Neutrophil (primary cell): ENCODE measurements at regions not wholly inside any gene's neighbourhood (a gene's known extent, or its start where the extent isn't known, plus 50 kb on each side); places are given as distances from the start of the nearest gene placed in this dataset.
"Not testable (repeated sequence)": the region's sequence is repeated elsewhere in the genome, so short reads cannot be mapped to it uniquely, and the experiment has no call there.

Experiments
- H3K27ac ChIP-seq: fragments of 200-600 bp; sonication (generic); 2 replicates; pipeline ENCODE4 v1.5.1; 2016; ENCODE audit warnings: mild to moderate bottlenecking, moderate library complexity
- H3K27me3 ChIP-seq: fragments of 200-600 bp; sonication (generic); 2 replicates; pipeline ENCODE4 v1.6.0; 2016; ENCODE audit warnings: mild to moderate bottlenecking
- H3K36me3 ChIP-seq: fragments of 200-600 bp; sonication (generic); 2 replicates; pipeline ENCODE4 v1.5.1; 2017
- H3K4me1 ChIP-seq, 2 experiments: fragments of 200-600 bp in 1 of 2; sonication (generic) in 1 of 2; 1 replicate in 1 of 2; 2 replicates in 1 of 2; pipeline versions ENCODE4 v1.5.1 to v1.6.1; 2013 to 2016; ENCODE audit warnings: low read depth in 1 of 2, low read length in 1 of 2, mild to moderate bottlenecking in 1 of 2, moderate library complexity in 1 of 2; ENCODE audit not compliant: control insufficient read depth in 1 of 2, insufficient read depth in 1 of 2
- H3K4me3 ChIP-seq, 2 experiments: fragments of 200-600 bp in 1 of 2; sonication (generic) in 1 of 2; 1 replicate in 1 of 2; 2 replicates in 1 of 2; pipeline ENCODE4 v1.5.1; 2013 to 2016; ENCODE audit warnings: low read depth in 1 of 2, low read length in 1 of 2, mild to moderate bottlenecking in 1 of 2, moderate library complexity in 1 of 2
- H3K9me3 ChIP-seq: fragments of 200-600 bp; sonication (generic); 2 replicates; pipeline ENCODE4 v1.5.1; 2016
- TF ChIP-seq, protein P1 (sequence below): fragments of 200-600 bp; sonication (generic); IDR thresholded peaks from 2 replicates; pipeline ENCODE4 v1.5.1; 2016; ENCODE audit warnings: antibody characterized with exemption

DNA sequence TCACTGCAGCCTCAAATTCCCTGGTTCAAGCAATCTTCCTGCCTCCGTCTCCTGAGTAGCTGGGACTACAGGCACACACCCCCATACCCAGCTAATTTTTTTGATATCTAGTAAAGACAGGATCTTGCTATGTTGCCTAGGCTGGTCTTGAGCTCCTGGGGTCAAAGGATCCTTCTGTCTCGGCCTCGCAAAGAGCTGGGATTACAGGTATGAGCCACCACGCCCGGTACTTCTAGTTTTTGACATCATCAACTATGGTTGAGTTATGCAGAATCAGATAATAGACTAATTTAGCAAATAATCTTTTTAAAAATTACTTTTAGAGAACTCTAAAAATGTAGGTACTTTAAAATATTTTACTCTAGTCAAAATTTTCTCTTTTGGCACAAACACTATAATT is 166.2 kb downstream of the SOX4 start:
- Histone ChIP-seq H3K9me3 (no peaks in the 10 kb centered on the region), H3K27me3 (no peaks in the 10 kb centered on the region), H3K36me3 (no peaks in the 10 kb centered on the region), H3K4me1 (no peaks in the 10 kb centered on the region), H3K27ac (no peak overlapping the region), H3K4me3 (no peak overlapping the region)
- TF ChIP-seq, protein P1, sequence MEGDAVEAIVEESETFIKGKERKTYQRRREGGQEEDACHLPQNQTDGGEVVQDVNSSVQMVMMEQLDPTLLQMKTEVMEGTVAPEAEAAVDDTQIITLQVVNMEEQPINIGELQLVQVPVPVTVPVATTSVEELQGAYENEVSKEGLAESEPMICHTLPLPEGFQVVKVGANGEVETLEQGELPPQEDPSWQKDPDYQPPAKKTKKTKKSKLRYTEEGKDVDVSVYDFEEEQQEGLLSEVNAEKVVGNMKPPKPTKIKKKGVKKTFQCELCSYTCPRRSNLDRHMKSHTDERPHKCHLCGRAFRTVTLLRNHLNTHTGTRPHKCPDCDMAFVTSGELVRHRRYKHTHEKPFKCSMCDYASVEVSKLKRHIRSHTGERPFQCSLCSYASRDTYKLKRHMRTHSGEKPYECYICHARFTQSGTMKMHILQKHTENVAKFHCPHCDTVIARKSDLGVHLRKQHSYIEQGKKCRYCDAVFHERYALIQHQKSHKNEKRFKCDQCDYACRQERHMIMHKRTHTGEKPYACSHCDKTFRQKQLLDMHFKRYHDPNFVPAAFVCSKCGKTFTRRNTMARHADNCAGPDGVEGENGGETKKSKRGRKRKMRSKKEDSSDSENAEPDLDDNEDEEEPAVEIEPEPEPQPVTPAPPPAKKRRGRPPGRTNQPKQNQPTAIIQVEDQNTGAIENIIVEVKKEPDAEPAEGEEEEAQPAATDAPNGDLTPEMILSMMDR: no peak

DNA sequence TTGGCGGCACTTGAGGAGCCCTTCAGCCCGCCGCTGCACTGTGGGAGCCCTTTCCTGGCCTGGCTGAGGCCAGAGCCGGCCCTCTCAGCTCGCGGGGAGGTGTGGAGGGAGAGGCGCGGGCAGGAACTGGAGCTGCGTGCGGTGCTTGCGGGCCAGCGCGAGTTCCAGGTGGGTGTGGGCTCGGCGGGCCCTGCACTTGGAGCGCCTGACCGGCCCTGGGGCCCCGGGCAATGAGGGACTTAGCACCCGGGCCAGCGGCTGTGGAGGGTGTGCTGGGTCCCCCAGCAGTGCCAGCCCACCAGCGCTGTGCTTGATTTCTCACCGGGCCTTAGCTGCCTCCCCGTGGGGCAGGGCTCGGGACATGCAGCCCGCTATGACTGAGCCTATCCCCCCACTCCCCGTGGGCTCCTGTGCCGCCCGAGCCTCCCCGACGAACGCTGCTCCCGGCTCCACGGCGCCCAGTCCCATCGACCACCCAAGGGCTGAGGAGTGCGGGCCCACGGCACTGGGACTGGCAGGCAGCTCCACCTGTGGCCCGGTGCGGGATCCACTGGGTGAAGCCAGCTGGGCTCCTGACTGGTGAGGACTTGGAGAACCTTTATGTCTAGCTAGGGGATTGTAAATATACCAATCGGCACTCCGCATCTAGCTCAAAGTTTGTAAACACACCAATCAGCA is 167.6 kb downstream of the SOX4 start:
- not testable (repeated sequence) for H3K4me3 ChIP-seq, H3K27ac ChIP-seq, H3K4me1 ChIP-seq, H3K27me3 ChIP-seq, H3K9me3 ChIP-seq, H3K36me3 ChIP-seq

DNA sequence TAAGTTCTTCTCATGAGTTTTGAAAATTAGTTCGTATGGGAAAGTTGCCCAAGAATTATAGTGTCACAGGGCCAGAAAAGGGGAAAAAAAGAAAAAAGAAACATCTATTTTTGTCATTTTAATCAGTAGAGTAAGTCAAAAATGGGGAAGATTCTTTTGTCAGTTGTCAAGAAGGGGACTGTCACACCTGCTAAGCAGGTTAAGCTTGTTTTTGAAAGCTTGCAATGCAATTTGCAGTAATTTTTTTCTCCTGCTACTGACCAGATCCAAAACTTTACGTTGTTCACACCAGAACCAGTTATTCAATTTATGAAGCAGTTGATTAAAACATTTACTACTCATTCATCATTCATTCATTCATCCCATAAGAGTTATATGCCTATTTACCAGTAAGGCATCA is 171.4 kb downstream of the SOX4 start:
- H3K9me3 ChIP-seq: no peaks in the 10 kb centered on the region
- TF ChIP-seq, protein P1: no peak
- no peak overlapping the region for H3K27ac ChIP-seq
- no peaks in the 10 kb centered on the region for H3K36me3 ChIP-seq
- H3K4me3 ChIP-seq: no peak overlapping the region
- H3K27me3 ChIP-seq: no peaks in the 10 kb centered on the region
- H3K4me1 ChIP-seq: no peaks in the 10 kb centered on the region

DNA sequence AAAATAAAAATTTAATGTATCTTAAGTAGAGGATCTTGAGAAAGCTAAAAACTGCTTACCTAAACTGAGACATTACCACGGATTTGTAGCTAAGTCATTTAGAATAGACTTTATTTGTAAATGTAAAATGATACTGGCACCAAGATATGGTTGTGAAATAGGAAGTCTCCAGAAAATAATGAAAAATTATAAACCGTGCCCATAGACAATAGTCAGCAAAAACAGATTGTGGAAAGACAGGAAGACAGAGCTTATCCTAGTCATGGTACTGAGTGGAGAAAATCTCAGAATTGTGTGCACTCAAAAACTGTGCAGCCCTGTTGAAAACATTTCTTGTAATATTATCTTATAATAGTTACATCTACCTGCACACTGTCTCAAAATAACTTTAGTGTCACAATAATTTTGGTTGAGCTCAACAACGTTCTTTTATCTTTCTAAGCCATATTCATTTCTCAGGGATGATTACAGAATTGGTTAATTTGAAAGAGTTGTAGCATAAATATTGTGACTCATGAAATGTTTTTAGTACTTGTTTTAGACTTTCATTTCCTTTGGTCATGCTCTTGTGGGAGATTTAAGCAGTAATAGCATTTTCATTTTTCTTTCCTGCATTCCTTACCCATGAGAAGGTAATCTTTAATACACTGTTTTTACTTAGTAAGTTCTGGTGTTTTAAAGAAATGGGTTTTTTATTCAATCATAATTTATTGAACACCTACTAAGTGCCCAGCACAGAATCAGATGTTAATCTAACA is 174.5 kb downstream of the SOX4 start:
- Histone ChIP-seq H3K27ac (no peak overlapping the region), H3K9me3 (no peaks in the 10 kb centered on the region)
- TF ChIP-seq, protein P1: no peak

DNA sequence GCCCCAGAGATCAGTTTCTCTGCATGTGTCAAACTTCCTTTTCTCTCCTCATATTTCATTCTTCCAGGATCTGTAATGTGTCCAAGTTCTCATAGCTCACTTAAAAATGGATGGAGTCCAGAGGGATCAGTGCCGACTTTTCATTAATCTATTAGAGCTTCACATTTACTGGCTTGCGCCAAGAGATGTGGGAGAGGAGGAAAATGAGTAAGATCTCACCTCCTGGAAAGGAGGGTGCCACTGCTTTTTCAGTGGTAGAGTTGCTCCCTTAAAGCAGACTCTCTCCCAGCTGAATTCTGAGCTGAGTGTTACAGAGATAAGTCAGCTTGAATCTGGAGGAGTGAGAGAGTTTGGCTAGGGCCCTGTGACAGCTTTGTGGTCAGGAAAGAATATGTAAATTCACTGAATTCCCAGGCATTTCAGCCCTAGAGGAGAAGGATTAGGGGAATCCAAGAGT is 175.9 kb downstream of the SOX4 start:
- Histone ChIP-seq H3K36me3 (no peaks in the 10 kb centered on the region), H3K9me3 (no peaks in the 10 kb centered on the region), H3K27me3 (no peaks in the 10 kb centered on the region), H3K4me1 (no peaks in the 10 kb centered on the region), H3K27ac (no peak overlapping the region), H3K4me3 (no peak overlapping the region)
- TF ChIP-seq, protein P1: no peak

More for the DNA sequence above, 174.5 kb downstream of the SOX4 start:
- Histone ChIP-seq H3K4me3 (no peak overlapping the region), H3K4me1 (no peaks in the 10 kb centered on the region), H3K27me3 (no peaks in the 10 kb centered on the region), H3K36me3 (no peaks in the 10 kb centered on the region)

DNA sequence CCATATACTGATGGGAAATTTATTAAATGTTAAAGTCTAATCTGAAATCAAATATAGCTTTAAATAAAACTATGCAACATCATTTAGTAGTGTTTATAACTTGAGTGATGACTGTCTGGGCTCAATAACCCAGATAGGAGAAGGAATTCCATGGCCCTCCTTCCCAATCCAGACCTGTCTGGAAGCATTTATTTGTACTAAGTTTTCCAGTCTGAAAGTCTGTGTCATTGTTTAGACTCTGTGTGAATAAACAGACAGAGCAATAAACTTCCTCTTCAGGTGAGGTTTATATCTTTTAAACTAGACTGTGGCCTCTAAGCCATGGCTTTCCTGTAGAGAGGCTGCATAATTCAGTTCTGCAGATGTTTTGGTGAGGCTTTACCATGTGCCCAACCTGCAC is 176.4 kb downstream of the SOX4 start:
- H3K4me1 ChIP-seq: no peaks in the 10 kb centered on the region
- no peak overlapping the region for H3K4me3 ChIP-seq
- no peaks in the 10 kb centered on the region for H3K9me3 ChIP-seq
- H3K36me3 ChIP-seq: no peaks in the 10 kb centered on the region
- TF ChIP-seq, protein P1: no peak
- no peak overlapping the region for H3K27ac ChIP-seq
- H3K27me3 ChIP-seq: no peaks in the 10 kb centered on the region
